ENCODE measurements at regions not wholly inside any gene's neighbourhood (a gene's known extent, or its start where the extent isn't known, plus 50 kb on each side); places are given as distances from the start of the nearest gene placed in this dataset.

- TF ChIP-seq EZH2phosphoT487 (IDR thresholded peaks at IDR 0.05; ENCODE audit: insufficient read depth, low read depth) (no peak), EZH2 (IDR thresholded peaks at IDR 0.05; ENCODE audit: insufficient read depth, poor library complexity, severe bottlenecking) (no peak)
Measured at GRCh38 chr22:48619721-48620120, 1208.0 kb downstream of the BRD1 start.
